K562 (cell line): ENCODE measurements at regions not wholly inside any gene's neighbourhood (a gene's known extent, or its start where the extent isn't known, plus 50 kb on each side); places are given as distances from the start of the nearest gene placed in this dataset.

Experiments used
- ATAC-seq: fragments of 200-7000 bp; cut with Tn5 transposase; 3 replicates; pipeline ENCODE4 v1.9.1; 2020; ENCODE audit warnings: moderate library complexity
- BruUV-seq: library from RNA; stranded (reverse); fragments of 400-500 nt; replicated peaks from 2 replicates; lab custom pipeline; 2021; lab: Mats Ljungman, UMichigan
- CTCF ChIA-PET: fragments of 300-600 bp; formaldehyde crosslinking; extraction: SDS; loops from one replicate; lab custom pipeline; 2021; ENCODE audit warnings: low intra/inter-chr PET ratio; lab: Yijun Ruan, JAX
- POLR2A ChIA-PET: fragments of 300-600, 350-650 bp; sonication (Branson Sonifier 250); formaldehyde crosslinking; extraction: SDS; loops from one replicate; lab custom pipeline; 2021; ENCODE audit warnings: antibody characterized with exemption, inconsistent platforms; lab: Yijun Ruan, JAX
- DNase-seq, 4 experiments: peaks; one replicate each; pipeline versions ENCODE4 v3.0.0 to v3.0.0-alpha.2; 2011 to 2018; ENCODE audit warnings: low spot score in 3 of 4, mixed read lengths in 3 of 4; ENCODE audit errors: extremely low read depth in 1 of 4
- FAIRE-seq: peaks from 2 replicates; lab custom pipeline; 2011; peaks lifted over from hg19 to GRCh38; lab: Jason Lieb, UNC
- H2AFZ ChIP-seq: 2 replicates; pipeline ENCODE4 v1.6.0; 2011; ENCODE audit warnings: low read depth, low read length, control low read depth, inconsistent platforms
- H3K27ac ChIP-seq: fragments of 200-600 bp; 3 replicates; pipeline ENCODE4 v1.8.0; 2011; ENCODE audit warnings: low read depth, mild to moderate bottlenecking, control low read depth, inconsistent platforms, low read length, moderate library complexity, mixed read lengths; ENCODE audit errors: extremely low read depth
- H3K27me3 ChIP-seq, 2 experiments: fragments of 300-600 bp in 1 of 2; 2 replicates in 1 of 2; 3 replicates in 1 of 2; pipeline versions ENCODE4 v1.6.0 to v1.8.0; 2011; ENCODE audit warnings: inconsistent platforms in 2 of 2, low read length in 2 of 2, mild to moderate bottlenecking in 1 of 2, mixed read lengths in 1 of 2, moderate library complexity in 1 of 2; ENCODE audit not compliant: control insufficient read depth in 2 of 2, insufficient read depth in 2 of 2
- H3K36me3 ChIP-seq: fragments of 300-600 bp; 3 replicates; pipeline ENCODE4 v1.8.0; 2011; ENCODE audit warnings: mild to moderate bottlenecking, low read length, inconsistent platforms; ENCODE audit not compliant: control insufficient read depth, insufficient read depth
- H3K4me1 ChIP-seq, 2 experiments: fragments of 200-600 bp in 1 of 2; replicated peaks in 1 of 2; 2 replicates in 1 of 2; 3 replicates in 1 of 2; pipeline versions ENCODE4 v1.5.1 to v1.8.0; 2011; ENCODE audit warnings: inconsistent platforms in 2 of 2, low read length in 2 of 2, mild to moderate bottlenecking in 1 of 2, mixed read lengths in 1 of 2, moderate library complexity in 1 of 2; ENCODE audit not compliant: control insufficient read depth in 2 of 2, insufficient read depth in 2 of 2
- H3K4me2 ChIP-seq: 2 replicates; pipeline ENCODE4 v1.6.1; 2011; ENCODE audit warnings: low read length, control low read depth, inconsistent platforms, mixed read lengths; ENCODE audit not compliant: insufficient read depth
- H3K4me3 ChIP-seq: fragments of 200-600 bp; sonication (generic), shearing (Covaris generic); 2 replicates; pipeline ENCODE4 v1.5.1; 2016; ENCODE audit warnings: control low read depth, inconsistent platforms
- H3K79me2 ChIP-seq: fragments of 200-600 bp; 3 replicates; pipeline ENCODE4 v1.8.0; 2011; ENCODE audit warnings: low read length, inconsistent platforms; ENCODE audit not compliant: control insufficient read depth, insufficient read depth
- H3K9ac ChIP-seq, 2 experiments: 2 replicates each; pipeline versions ENCODE4 v1.6.0 to v1.6.1; 2011; ENCODE audit warnings: low read depth in 2 of 2, low read length in 2 of 2, control low read depth in 1 of 2, inconsistent platforms in 1 of 2, mild to moderate bottlenecking in 1 of 2, mixed read lengths in 1 of 2; ENCODE audit not compliant: insufficient read depth in 1 of 2
- H3K9me1 ChIP-seq: one replicate; pipeline ENCODE4 v1.6.0; 2011; ENCODE audit warnings: inconsistent platforms, mild to moderate bottlenecking, low read length, moderate library complexity; ENCODE audit not compliant: control insufficient read depth, insufficient read depth
- H3K9me3 ChIP-seq: replicated peaks from 2 replicates; pipeline ENCODE4 v1.5.1; 2011; ENCODE audit warnings: low read depth, low read length, inconsistent platforms; ENCODE audit not compliant: control insufficient read depth, insufficient read depth
- H4K20me1 ChIP-seq: replicated peaks from 2 replicates; pipeline ENCODE4 v1.6.1; 2011; ENCODE audit warnings: low read length, inconsistent platforms, mixed read lengths; ENCODE audit not compliant: control insufficient read depth, insufficient read depth
- EGR1 ChIP-seq: fragments of 450-650 bp; conservative IDR thresholded peaks from 2 replicates; pipeline ENCODE4 v1.6.1; 2017; ENCODE audit warnings: mild to moderate bottlenecking
- MLX ChIP-seq, 2 experiments: fragments of 450-650 bp in 1 of 2; sonication (generic) in 1 of 2; formaldehyde crosslinking; conservative IDR thresholded peaks; 2 replicates each; pipeline versions ENCODE4 v1.4.0 to v1.8.1; 2020 to 2022; ENCODE audit warnings: mild to moderate bottlenecking in 1 of 2, missing genetic modification reagents in 1 of 2
- WGBS: fragments of 100-300 bp; shearing (Covaris generic); methylation state at CpG from one replicate; pipeline ENCODE4 v1.1.6; 2016; ENCODE audit warnings: low coverage, mixed read lengths; ENCODE audit not compliant: insufficient coverage; ENCODE audit errors: missing lambda C conversion rate; 5-methylcytosine and 5-hydroxymethylcytosine counted together
- in situ Hi-C: fragments of 300-500 bp; cut with MboI; formaldehyde crosslinking; loops from 4 replicates; pipeline ENCODE4 v1.15.0; 2018; ENCODE audit warnings: inconsistent platforms, mixed read lengths
- intact Hi-C: fragments of 100-400 bp; cut with micrococcal nuclease; formaldehyde crosslinking; loops from 2 replicates; pipeline ENCODE4 v1.14.2; 2022

GRCh38 chr12:124428136-124428791 is 133.4 kb downstream of the RFLNA start:
- in situ Hi-C loops, result no loop called here
- Histone ChIP-seq H3K36me3 (peaks cover 64% of the 10 kb centered on the region), H4K20me1 (no peaks in the 10 kb centered on the region), H3K9ac (no peak overlapping the region), H3K27me3 (no peaks in the 10 kb centered on the region), H3K9me1 (no peaks in the 10 kb centered on the region), H3K27ac (no peak overlapping the region), H3K79me2 (peaks cover 7% of the 10 kb centered on the region; the same call in 2 of the 3 replicates), H3K4me2 (no peak overlapping the region), H3K9me3 (0 out of 2 replicates have a peak, but pooled peaks cover 2% of the 10 kb centered on the region), H2AFZ (no peak overlapping the region), H3K4me3 (no peak overlapping the region), H3K4me1 (peaks cover 7 to 42% of the 10 kb centered on the region in 2 experiments)
- ATAC-seq, result no peak
- no peak for FAIRE-seq
- intact Hi-C loops, result no loop called here
- 86% methylated on average over 23 of the region's 23 CpGs for WGBS
- TF ChIP-seq MLX (CRISPR knock-in tag; conservative IDR thresholded peaks at IDR 0.05) (no peak), EGR1 (peak; percentile 44; the same call in 1 of the 2 replicates)
- no TSS peak for BruUV-seq
- ChIA-PET CTCF (no interaction called here), POLR2A (interaction anchor here (0.6 kb wide), 2 partner anchors 464 to 486 kb away, joined by 3 read pairs; partner anchors contain the start of gene UBC)
- no peak for DNase-seq
